G401 (cell line): ENCODE measurements at regions not wholly inside any gene's neighbourhood (a gene's known extent, or its start where the extent isn't known, plus 50 kb on each side); places are given as distances from the start of the nearest gene placed in this dataset.

Experiments used
- DNase-seq: peaks from one replicate; pipeline ENCODE4 v3.0.0-alpha.2; 2015; ENCODE audit warnings: low spot score
- in situ Hi-C: cut with HindIII; loops from 2 replicates; pipeline ENCODE4 v1.10.0; 2016; ENCODE audit warnings: low sequenced_read_pairs, mixed read lengths

GRCh38 chr2:66828876-66829275, 394.0 kb downstream of the MEIS1 start:
- in situ Hi-C loops = no loop called here
- DNase-seq = no peak

DNA sequence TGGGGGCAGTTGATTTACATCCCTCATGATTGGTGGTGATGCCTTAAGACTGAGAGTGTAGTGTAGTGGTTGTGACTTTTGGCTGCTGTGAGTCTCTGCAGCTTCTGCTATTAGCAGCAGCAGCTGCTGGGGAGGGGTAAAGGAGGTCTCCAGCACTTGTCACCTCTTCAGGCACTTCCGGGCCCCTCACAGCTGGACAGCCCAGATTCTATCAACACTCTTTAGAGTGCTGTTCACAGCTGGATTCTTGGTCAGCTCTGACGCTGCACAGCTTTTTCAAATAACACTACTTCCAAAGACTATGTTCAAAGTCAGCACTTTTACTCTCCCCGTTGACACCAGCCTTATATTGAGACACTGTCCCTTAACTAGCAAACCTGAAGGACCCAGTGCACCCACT, 396.0 kb downstream of the MEIS1 start:
- in situ Hi-C loops = no loop called here

DNA sequence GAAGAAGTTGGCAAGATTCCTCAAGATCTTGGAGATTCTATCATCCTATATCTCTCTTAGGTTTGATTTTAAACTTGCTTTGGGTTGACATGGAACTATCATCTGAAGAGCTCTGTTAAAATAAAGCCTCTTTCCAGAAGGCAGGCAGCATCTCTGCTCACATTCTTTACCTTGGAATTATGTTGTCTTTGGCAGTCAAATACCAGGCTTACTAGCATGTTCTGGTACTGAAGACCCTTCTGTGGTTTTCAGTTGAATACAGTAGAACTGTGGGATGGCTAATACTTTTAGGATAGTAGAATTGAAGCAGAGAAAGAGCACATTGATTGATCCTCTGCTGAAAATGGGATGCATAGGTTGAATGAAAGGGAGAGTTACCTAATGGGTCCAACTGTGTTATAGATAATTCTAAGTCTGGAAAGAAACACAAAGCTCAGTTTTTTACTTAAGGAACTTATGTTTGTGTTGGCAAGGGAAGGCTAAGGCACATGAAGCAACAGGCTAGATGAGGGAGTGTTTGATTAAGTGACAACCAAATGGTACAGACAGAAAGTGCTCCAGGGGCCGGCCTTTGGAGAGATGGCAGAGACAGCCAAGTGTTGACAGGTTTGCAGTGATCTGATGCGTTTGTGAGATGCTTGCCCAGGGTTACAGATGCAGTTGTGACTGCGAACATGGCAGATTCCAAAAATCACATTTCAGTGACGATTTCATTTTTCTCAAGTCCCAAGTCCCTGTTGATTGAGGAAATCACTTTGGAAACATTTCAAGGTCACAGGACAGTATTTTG, 397.9 kb downstream of the MEIS1 start:
- no peak for DNase-seq

More for the DNA sequence above, 396.0 kb downstream of the MEIS1 start:
- no peak for DNase-seq

GRCh38 chr2:66834859-66835258, 399.9 kb downstream of the MEIS1 start:
- in situ Hi-C loops = no loop called here
- no peak for DNase-seq

More for the DNA sequence above, 397.9 kb downstream of the MEIS1 start:
- in situ Hi-C loops = no loop called here

DNA sequence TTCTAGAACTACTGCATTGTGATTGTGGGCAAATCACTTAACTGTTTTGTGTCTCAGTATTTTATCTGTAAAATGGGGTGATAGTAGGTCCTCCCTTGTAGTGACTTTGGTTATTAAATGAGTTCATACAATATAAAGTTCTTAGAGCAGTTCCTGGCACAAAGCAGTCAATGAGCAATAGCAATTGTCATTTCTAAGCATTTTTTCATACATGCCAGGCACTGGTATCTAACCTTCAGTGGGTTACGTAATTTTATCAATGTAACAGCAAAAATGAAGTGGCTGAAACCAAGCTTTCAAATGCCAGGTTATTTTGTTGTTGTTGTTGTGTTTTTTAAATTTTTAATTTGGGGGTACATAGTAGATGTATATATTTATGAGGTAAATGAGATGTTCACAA, 401.9 kb downstream of the MEIS1 start:
- DNase-seq = no peak
- in situ Hi-C loops = no loop called here

- DNase-seq = no peak
- in situ Hi-C loops = no loop called here
Measured at GRCh38 chr2:66839551-66840320, 404.8 kb downstream of the MEIS1 start.

DNA sequence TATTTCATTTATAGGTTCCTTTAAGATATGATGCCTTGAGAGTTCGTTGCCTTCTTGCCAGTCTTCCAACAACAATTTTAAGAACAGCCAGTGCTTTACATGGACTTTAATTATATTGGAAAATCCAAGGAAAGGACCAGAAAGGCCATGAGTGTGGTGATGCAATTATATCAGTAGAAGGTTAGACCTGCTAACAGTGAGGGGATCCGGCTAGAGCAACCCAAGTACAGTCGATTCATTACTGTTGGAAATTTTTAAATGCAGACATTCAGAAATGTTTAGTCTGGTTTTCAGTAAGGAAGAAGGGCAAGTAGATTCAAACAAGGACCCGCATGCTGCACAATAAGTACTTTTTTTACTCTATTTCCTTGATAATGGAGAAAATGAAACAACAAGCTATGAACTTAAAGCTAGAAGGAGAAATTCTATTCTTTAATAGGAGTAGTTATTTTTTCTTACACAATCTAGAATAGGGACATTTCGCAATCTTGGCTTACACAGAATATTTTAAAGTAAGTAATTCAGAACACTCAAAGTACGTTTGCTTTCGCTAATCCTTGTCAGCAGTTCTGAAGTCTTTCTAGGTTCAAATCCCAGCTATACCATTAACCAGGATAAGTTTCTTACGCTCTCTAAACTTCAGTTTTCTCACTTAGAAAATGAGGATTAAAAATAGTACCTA, 405.5 kb downstream of the MEIS1 start:
- DNase-seq = no peak
- in situ Hi-C loops = no loop called here

GRCh38 chr2:66843847-66844246, 408.9 kb downstream of the MEIS1 start:
- in situ Hi-C loops = no loop called here
- DNase-seq = no peak

DNA sequence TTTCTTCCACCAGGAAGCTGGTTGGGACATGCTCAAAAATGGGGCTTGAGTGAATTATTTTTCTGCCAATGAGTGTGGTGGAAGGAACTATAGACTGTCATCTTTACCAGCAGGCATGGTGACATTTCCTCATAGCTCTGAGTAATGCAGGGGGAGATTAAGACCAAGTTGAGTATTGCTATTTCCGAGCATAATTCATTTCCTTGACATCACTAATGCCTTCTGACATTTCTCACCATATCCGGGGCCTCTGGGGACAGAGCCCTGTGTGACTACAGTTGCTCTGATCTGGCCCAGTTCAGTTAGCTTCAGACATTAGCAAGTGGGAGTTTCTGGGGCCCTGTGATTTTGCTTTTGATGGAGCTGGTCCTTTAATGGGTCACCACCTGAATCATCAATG, 410.4 kb downstream of the MEIS1 start:
- in situ Hi-C loops = no loop called here
- peak; percentile 10 for DNase-seq

DNA sequence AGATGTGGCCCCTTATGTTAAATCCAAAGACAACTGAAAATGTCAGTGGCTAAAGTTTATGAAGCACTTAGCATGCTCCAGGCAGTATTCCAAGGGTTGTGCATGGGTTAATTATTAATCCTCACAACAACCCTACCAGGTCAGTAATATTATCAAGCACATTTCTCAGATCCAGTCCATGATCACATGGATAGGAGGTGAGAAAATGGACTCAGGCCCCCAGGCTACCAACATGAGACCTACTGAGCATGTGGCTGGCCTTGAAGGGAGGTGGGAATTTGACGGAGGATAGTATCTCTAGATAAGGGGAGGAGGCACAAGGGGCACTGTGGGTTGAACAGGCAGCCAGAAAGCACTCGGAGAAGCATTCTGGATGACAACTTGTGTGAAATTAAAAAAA, 412.0 kb downstream of the MEIS1 start:
- in situ Hi-C loops = no loop called here
- peak; percentile 10 for DNase-seq

DNA sequence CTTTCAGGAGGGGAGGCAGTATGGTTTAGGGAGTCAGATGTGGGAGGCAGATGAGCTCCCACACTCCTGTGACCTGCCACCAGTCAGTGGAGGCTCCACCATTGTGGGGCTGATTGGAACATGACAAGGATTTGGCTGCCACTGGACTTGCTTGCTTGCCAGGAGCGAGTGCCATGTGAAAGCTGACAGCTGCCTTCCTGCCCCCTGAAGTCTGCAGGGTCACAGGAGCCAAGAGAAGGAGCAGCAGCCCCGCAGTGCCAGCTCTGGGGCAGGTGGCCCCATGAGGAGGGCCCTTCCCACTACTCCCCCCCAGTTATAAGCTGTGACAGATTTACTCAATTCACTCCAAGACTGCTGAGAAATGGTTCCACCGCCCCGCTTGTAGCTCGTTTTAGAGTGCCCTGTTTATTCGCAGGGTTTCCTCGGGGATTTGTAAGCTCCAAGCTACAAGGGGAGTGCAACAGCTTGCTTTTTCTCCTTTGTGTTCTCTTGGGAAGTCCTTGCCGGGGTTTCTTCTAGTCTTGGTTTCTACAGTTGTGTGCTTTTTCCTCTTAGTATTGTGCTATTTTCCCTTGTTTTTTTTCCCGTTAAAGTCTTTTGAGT, 414.3 kb downstream of the MEIS1 start:
- in situ Hi-C loops = no loop called here

GRCh38 chr2:66850376-66850775, 415.5 kb downstream of the MEIS1 start:
- DNase-seq = peak; percentile 76
- in situ Hi-C loops = no loop called here

More for the DNA sequence above, 414.3 kb downstream of the MEIS1 start:
- DNase-seq = peak; percentile 95

- peak; percentile 15 for DNase-seq
- in situ Hi-C loops = no loop called here
Measured at GRCh38 chr2:66851449-66851872, 416.5 kb downstream of the MEIS1 start.

DNA sequence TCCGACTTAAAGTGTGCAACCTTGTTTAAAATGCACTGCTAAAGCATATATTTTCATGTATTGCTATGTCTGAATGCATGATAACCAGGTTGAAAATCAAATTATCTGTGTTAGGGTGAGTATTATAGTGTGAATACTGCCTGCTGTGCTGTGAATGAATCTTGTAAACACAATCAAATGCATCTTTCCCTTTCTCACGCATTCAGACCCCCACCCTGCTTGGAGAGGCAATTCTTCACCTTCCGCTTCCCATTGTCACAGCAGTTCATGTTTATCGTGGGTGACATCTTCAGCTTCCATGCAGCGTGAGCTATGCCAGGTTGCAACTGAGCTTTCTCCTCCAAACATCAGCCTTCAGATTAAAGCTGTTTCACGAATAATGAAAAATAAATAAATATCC, 418.0 kb downstream of the MEIS1 start:
- in situ Hi-C loops = no loop called here

DNA sequence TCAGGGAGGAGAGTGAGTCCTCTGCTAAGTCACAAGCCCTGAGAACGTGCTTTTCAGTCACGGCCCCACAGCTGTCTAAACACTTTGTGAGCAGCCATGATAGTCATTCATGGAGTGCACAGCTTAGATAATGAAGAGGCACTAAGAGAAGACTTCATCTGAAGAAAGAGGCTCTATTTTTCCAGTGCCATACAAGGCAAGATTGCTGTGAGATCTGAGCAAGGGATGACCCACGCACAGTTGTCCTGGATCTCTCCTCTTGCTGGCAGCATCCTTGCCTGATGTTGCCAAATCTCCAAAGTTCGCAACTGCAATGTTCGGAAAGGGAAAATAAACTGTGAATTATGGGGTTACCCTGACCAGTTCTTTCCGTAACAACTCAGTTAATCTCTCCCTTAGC, 418.7 kb downstream of the MEIS1 start:
- in situ Hi-C loops = no loop called here
- peak; percentile 13 for DNase-seq

More for the DNA sequence above, 418.0 kb downstream of the MEIS1 start:
- no peak for DNase-seq

DNA sequence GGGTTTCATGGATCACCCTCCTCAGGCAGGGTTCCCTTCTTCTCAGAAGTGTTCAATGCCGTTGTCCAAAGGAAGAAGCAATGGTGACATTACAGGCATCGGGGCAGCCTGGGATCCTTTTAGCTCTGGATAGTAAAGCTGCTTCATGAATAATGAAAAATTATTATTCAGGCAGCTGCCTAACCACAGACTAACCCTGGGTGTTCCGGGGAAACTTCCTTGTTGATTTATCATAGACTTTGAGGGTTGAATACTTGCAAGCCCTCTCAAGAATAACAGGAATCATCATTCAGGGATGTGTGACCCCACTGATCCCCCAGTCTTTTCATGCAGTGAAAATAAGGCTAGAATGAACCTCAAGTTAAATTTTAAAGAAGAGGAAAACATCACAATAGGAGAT, 419.4 kb downstream of the MEIS1 start:
- in situ Hi-C loops = no loop called here
- no peak for DNase-seq

GRCh38 chr2:66862885-66863650, 428.1 kb downstream of the MEIS1 start:
- in situ Hi-C loops = no loop called here
- no peak for DNase-seq

- in situ Hi-C loops = no loop called here
- DNase-seq = no peak
Measured at GRCh38 chr2:66865161-66865560, 430.2 kb downstream of the MEIS1 start.
